Trophoblast cell (in vitro differentiated cells and primary cell): ENCODE measurements at regions not wholly inside any gene's neighbourhood (a gene's known extent, or its start where the extent isn't known, plus 50 kb on each side); places are given as distances from the start of the nearest gene placed in this dataset.

Experiments used
- DNase-seq, 2 donors: peaks; one replicate each; pipeline ENCODE4 v3.0.0-alpha.2; 2016
- H2AFZ ChIP-seq: 2 replicates; pipeline ENCODE4 v1.6.1; 2013; ENCODE audit warnings: low read length, moderate library complexity, mild to moderate bottlenecking; ENCODE audit not compliant: insufficient read depth, poor library complexity
- H2AK5ac ChIP-seq: 2 replicates; pipeline ENCODE4 v1.6.1; 2013; ENCODE audit warnings: mild to moderate bottlenecking, low read length
- H2BK120ac ChIP-seq: 2 replicates; pipeline ENCODE4 v1.6.1; 2013; ENCODE audit warnings: low read length, mild to moderate bottlenecking, moderate library complexity; ENCODE audit not compliant: insufficient read depth, poor library complexity
- H2BK12ac ChIP-seq: 2 replicates; pipeline ENCODE4 v1.6.1; 2013; ENCODE audit warnings: mild to moderate bottlenecking, low read length, moderate library complexity
- H2BK5ac ChIP-seq: 2 replicates; pipeline ENCODE4 v1.6.1; 2013; ENCODE audit warnings: low read length, low read depth, moderate library complexity, mild to moderate bottlenecking; ENCODE audit not compliant: poor library complexity
- H3K14ac ChIP-seq: 2 replicates; pipeline ENCODE4 v1.6.1; 2013; ENCODE audit warnings: mild to moderate bottlenecking, low read length
- H3K18ac ChIP-seq: 2 replicates; pipeline ENCODE4 v1.6.1; 2013; ENCODE audit warnings: mild to moderate bottlenecking, low read length
- H3K23ac ChIP-seq: 2 replicates; pipeline ENCODE4 v1.6.1; 2013; ENCODE audit warnings: low read length
- H3K27ac ChIP-seq: 2 replicates; pipeline ENCODE4 v1.5.1; 2013; ENCODE audit warnings: low read depth, mild to moderate bottlenecking, inconsistent platforms, low read length, moderate library complexity
- H3K27me3 ChIP-seq: 2 replicates; pipeline ENCODE4 v1.6.1; 2013; ENCODE audit warnings: inconsistent platforms, mild to moderate bottlenecking, low read length, moderate library complexity; ENCODE audit not compliant: insufficient read depth
- H3K36me3 ChIP-seq, 2 experiments: 1 replicate in 1 of 2; 2 replicates in 1 of 2; pipeline ENCODE4 v1.6.1; 2013; ENCODE audit warnings: low read length in 2 of 2, mild to moderate bottlenecking in 2 of 2, moderate library complexity in 1 of 2; ENCODE audit not compliant: insufficient read depth in 2 of 2, control insufficient read depth in 1 of 2
- H3K4ac ChIP-seq: 2 replicates; pipeline ENCODE4 v1.6.1; 2013; ENCODE audit warnings: low read depth, mild to moderate bottlenecking, low read length, moderate library complexity
- H3K4me1 ChIP-seq, 2 experiments: 1 replicate in 1 of 2; 2 replicates in 1 of 2; pipeline ENCODE4 v1.6.1; 2013; ENCODE audit warnings: low read length in 2 of 2, mild to moderate bottlenecking in 2 of 2, moderate library complexity in 1 of 2; ENCODE audit not compliant: insufficient read depth in 2 of 2, control insufficient read depth in 1 of 2
- H3K4me2 ChIP-seq: 2 replicates; pipeline ENCODE4 v1.6.1; 2013; ENCODE audit warnings: inconsistent platforms, mild to moderate bottlenecking, low read length, moderate library complexity
- H3K4me3 ChIP-seq: 2 replicates; pipeline ENCODE4 v1.5.1; 2013; ENCODE audit warnings: mild to moderate bottlenecking, low read depth, low read length, inconsistent platforms
- H3K79me1 ChIP-seq: one replicate; pipeline ENCODE4 v1.6.1; 2013; ENCODE audit warnings: low read length
- H3K79me2 ChIP-seq: 2 replicates; pipeline ENCODE4 v1.6.1; 2013; ENCODE audit warnings: low read length, mild to moderate bottlenecking; ENCODE audit not compliant: control insufficient read depth, insufficient read depth, poor library complexity
- H3K9ac ChIP-seq: 2 replicates; pipeline ENCODE4 v1.6.1; 2013; ENCODE audit warnings: mild to moderate bottlenecking, low read length
- H3K9me3 ChIP-seq: 2 replicates; pipeline ENCODE4 v1.6.1; 2013; ENCODE audit warnings: low read depth, mild to moderate bottlenecking, control low read depth, inconsistent platforms, low read length; ENCODE audit not compliant: insufficient read depth
- H4K12ac ChIP-seq: 2 replicates; pipeline ENCODE4 v1.6.1; 2013; ENCODE audit warnings: low read depth, mild to moderate bottlenecking, low read length, moderate library complexity
- H4K8ac ChIP-seq: 2 replicates; pipeline ENCODE4 v1.6.1; 2013; ENCODE audit warnings: low read depth, mild to moderate bottlenecking, low read length, moderate library complexity
- H4K91ac ChIP-seq: one replicate; pipeline ENCODE4 v1.6.1; 2013; ENCODE audit warnings: low read depth, mild to moderate bottlenecking, low read length, moderate library complexity
- WGBS: extraction: QIAGEN DNeasy Blood & Tissue Kit; methylation state at CpG from one replicate; pipeline ENCODE4 v1.1.7; 2013; ENCODE audit warnings: missing lambda C conversion rate; ENCODE audit not compliant: insufficient read length, insufficient coverage; ENCODE audit errors: extremely low coverage; 5-methylcytosine and 5-hydroxymethylcytosine counted together

DNA sequence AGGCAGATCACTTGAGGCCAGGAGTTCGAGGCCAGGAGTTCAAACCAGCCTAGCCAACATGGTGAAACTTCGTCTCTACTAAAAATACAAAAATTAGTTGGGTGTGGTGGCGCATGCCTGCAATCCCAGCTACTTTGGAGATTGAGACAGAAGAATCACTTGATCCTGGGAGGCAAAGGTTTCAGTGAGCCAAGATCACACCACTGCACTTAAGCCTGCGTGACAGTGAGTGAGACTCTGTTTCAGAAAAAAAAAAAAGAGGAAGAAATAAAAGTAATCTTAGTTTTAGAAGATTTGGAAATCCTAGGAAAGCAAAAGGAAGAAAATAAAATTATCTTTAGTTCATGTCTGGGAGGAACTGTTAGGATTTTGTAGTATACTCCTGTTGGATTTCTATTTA, 77.2 kb downstream of the IL12A start:
- Histone ChIP-seq H2BK5ac (no peak overlapping the region), H3K4me1 (no peaks in the 10 kb centered on the region), H3K27ac (no peak overlapping the region), H3K4me3 (no peak overlapping the region), H3K18ac (no peak overlapping the region), H3K9me3 (no peaks in the 10 kb centered on the region), H3K79me2 (no peaks in the 10 kb centered on the region), H3K23ac (no peak overlapping the region), H3K79me1 (no peaks in the 10 kb centered on the region), H4K8ac (no peak overlapping the region), H2AFZ (no peak overlapping the region), H3K9ac (no peak overlapping the region), H2BK120ac (no peak overlapping the region), H3K4ac (no peak overlapping the region), H3K14ac (no peak overlapping the region), H2AK5ac (no peak overlapping the region), H3K27me3 (no peaks in the 10 kb centered on the region), H4K91ac (no peak overlapping the region), H3K36me3 (no peaks in the 10 kb centered on the region), H4K12ac (no peak overlapping the region), H2BK12ac (no peak overlapping the region), H3K4me2 (no peak overlapping the region)
- no peak for DNase-seq
- no CpG with 5 or more reads among the region's 4 CpGs for WGBS

DNA sequence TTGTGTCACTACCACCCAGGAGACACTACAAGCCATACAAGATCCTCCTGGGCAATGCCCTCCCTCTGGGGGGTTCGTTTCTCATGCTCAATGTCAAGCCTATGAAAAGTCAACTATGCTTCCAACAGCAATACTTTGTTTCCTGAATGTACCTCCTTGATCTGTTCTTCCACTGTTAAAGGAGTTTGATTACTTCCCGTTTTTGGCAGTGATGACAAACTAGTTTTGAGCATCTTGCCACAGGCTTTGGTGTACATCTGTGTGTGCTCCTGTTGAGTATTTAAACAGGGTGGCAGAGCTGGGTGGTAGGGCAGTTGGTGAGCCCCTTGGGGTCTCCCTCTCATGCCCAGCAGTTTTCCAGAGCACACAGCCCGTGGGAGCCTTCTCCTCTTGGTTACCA, 81.4 kb downstream of the IL12A start:
- H4K91ac ChIP-seq, result no peak overlapping the region
- WGBS, result no CpG with 5 or more reads among the region's 3 CpGs
- no peaks in the 10 kb centered on the region for H3K4me1 ChIP-seq

DNA sequence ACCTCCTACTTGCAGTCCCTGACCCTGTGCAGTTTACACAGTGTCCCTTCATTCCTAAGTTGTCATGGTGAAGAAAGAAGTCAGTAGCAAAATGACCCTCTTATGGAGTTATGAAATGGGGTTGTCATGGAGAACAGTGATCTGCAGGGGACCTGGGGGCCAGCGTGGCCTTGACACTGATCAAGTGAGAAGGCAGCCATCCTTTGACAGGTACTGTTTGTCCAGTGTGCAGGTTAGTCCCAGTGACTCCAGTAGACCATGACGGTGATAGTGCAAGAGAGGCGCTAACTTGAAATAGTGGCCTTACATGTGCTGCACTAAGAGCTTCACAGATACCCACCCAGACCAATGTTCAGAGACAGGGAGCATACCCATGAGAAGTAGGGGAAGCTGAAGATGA, 87.9 kb downstream of the IL12A start:
- Histone ChIP-seq H4K12ac (no peak overlapping the region), H3K23ac (no peak overlapping the region), H4K91ac (no peak overlapping the region), H3K4me3 (no peak overlapping the region), H2BK5ac (no peak overlapping the region), H3K27ac (no peak overlapping the region), H3K4me1 (no peaks in the 10 kb centered on the region), H3K14ac (no peak overlapping the region), H3K18ac (no peak overlapping the region), H3K79me1 (no peaks in the 10 kb centered on the region), H3K4me2 (no peak overlapping the region), H3K9ac (no peak overlapping the region), H3K36me3 (no peaks in the 10 kb centered on the region), H3K9me3 (no peaks in the 10 kb centered on the region), H2AK5ac (no peak overlapping the region), H2BK12ac (no peak overlapping the region), H3K4ac (no peak overlapping the region), H3K27me3 (no peaks in the 10 kb centered on the region), H2AFZ (no peak overlapping the region), H4K8ac (no peak overlapping the region), H2BK120ac (no peak overlapping the region), H3K79me2 (no peaks in the 10 kb centered on the region)
- no CpG with 5 or more reads among the region's 3 CpGs for WGBS
- DNase-seq, result no peak

More for the DNA sequence above, 81.4 kb downstream of the IL12A start:
- peaks cover 2% of the 10 kb centered on the region for H3K27me3 ChIP-seq
- H3K79me1 ChIP-seq, result no peaks in the 10 kb centered on the region
- H3K79me2 ChIP-seq, result no peaks in the 10 kb centered on the region
- no peaks in the 10 kb centered on the region for H3K36me3 ChIP-seq
- no peak overlapping the region for H3K27ac ChIP-seq
- no peak for DNase-seq
- no peak overlapping the region for H3K9ac ChIP-seq
- H4K8ac ChIP-seq, result no peak overlapping the region
- H4K12ac ChIP-seq, result no peak overlapping the region
- H3K23ac ChIP-seq, result no peak overlapping the region
- H2BK120ac ChIP-seq, result no peak overlapping the region
- H2BK5ac ChIP-seq, result no peak overlapping the region
- H3K4me2 ChIP-seq, result no peak overlapping the region
- H3K18ac ChIP-seq, result no peak overlapping the region
- no peak overlapping the region for H2AFZ ChIP-seq
- H2BK12ac ChIP-seq, result no peak overlapping the region
- no peak overlapping the region for H2AK5ac ChIP-seq
- H3K9me3 ChIP-seq, result no peaks in the 10 kb centered on the region
- H3K14ac ChIP-seq, result no peak overlapping the region
- no peak overlapping the region for H3K4ac ChIP-seq
- no peak overlapping the region for H3K4me3 ChIP-seq

DNA sequence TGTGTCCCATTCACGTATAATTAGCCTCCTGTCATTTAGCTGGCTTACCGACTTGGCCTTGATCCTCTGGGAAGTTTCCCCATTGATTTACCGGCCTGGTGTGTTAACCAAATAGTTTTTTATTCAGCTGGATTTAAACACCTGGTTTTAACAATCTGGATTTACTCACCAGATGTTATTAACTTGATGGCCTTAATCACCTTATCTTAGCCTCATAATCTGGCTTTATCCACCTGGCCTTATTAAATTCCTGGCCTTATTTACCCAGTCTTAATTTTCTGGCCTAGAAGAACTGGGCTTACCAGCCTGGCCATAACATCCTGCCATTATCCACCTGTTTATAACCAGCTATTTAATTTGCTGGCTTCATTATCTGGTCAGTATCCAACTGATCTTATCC, 89.9 kb downstream of the IL12A start:
- H4K12ac ChIP-seq, result no peak overlapping the region
- H3K36me3 ChIP-seq, result no peaks in the 10 kb centered on the region
- H3K9me3 ChIP-seq, result no peaks in the 10 kb centered on the region
- H3K4me3 ChIP-seq, result no peak overlapping the region
- no CpG with 5 or more reads among the region's 3 CpGs for WGBS
- no peak overlapping the region for H2BK12ac ChIP-seq
- no peak overlapping the region for H3K4ac ChIP-seq
- no peaks in the 10 kb centered on the region for H3K79me2 ChIP-seq
- no peak overlapping the region for H4K8ac ChIP-seq
- no peak overlapping the region for H2BK5ac ChIP-seq
- H3K4me1 ChIP-seq, result no peaks in the 10 kb centered on the region
- no peak for DNase-seq
- no peaks in the 10 kb centered on the region for H3K27me3 ChIP-seq
- H3K4me2 ChIP-seq, result no peak overlapping the region
- no peak overlapping the region for H4K91ac ChIP-seq
- H3K79me1 ChIP-seq, result no peaks in the 10 kb centered on the region
- no peak overlapping the region for H3K27ac ChIP-seq
- no peak overlapping the region for H3K23ac ChIP-seq
- H3K9ac ChIP-seq, result no peak overlapping the region
- H3K18ac ChIP-seq, result no peak overlapping the region
- no peak overlapping the region for H2AK5ac ChIP-seq
- no peak overlapping the region for H2AFZ ChIP-seq
- no peak overlapping the region for H2BK120ac ChIP-seq
- H3K14ac ChIP-seq, result no peak overlapping the region
